GM12891 (cell line): ENCODE measurements at regions not wholly inside any gene's neighbourhood (a gene's known extent, or its start where the extent isn't known, plus 50 kb on each side); places are given as distances from the start of the nearest gene placed in this dataset.

Experiments
- POLR2A ChIP-seq: IDR thresholded peaks from 2 replicates; pipeline ENCODE4 v1.6.1; 2011; ENCODE audit warnings: low read depth, low read length, control low read depth
- POLR2AphosphoS5 ChIP-seq: IDR thresholded peaks from 2 replicates; pipeline ENCODE4 v1.6.1; 2011; ENCODE audit warnings: low read depth, low read length, control low read depth
- TAF1 ChIP-seq: IDR thresholded peaks from 2 replicates; pipeline ENCODE4 v1.6.1; 2011; ENCODE audit warnings: low read depth, low read length, control low read depth

DNA sequence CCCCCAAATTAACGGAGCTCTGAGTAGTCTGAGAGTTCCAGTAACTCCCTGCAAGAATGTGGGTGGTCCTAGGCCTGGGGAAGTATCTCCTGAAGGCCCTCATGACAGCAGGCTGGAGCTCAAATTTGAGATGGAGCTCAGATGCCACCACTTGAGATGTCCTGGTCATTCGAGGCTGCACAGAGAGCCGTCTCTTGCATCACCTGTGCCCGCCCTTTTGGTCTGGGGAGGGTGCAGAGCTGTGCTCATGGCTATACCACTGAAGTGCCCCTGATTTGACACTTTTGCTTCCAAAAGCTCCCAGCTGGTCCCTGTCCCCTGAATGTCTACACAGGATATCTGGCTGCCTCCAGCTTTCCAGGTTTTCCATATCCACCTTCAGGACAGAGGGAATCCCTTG lies 214.0 kb upstream of the B3GAT1 start:
- TF ChIP-seq TAF1 (no peak), POLR2AphosphoS5 (no peak), POLR2A (no peak)
